GM21786 (cell line): ENCODE measurements at regions not wholly inside any gene's neighbourhood (a gene's known extent, or its start where the extent isn't known, plus 50 kb on each side); places are given as distances from the start of the nearest gene placed in this dataset.
"Not testable (repeated sequence)": the region's sequence is repeated elsewhere in the genome, so short reads cannot be mapped to it uniquely, and the experiment has no call there.

ENCODE experiments used
- ATAC-seq: cut with Tn5 transposase; IDR thresholded peaks from one replicate; pipeline ENCODE4 v1.9.1; 2021; ENCODE audit not compliant: unreplicated experiment

DNA sequence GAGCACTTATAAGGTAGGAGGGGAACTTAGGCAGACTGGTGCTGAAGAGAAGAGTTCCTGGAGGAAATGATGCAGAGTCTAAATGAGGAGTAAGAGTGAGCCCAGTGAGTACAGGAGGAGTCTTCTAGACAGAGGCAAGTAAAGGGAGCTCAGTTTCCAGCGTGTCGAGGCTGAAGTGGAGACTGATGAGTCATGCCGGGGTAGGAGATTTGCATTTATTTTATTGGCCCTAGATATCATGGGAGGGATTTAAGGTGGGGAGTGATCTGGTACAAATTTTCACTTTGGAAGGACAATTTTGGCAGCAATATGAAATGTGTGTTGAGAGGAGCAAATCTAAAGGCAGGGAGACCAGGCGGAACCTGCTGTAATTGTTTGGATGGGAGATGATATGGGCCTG is 157.5 kb downstream of the TTC8 start:
- no peak for ATAC-seq

DNA sequence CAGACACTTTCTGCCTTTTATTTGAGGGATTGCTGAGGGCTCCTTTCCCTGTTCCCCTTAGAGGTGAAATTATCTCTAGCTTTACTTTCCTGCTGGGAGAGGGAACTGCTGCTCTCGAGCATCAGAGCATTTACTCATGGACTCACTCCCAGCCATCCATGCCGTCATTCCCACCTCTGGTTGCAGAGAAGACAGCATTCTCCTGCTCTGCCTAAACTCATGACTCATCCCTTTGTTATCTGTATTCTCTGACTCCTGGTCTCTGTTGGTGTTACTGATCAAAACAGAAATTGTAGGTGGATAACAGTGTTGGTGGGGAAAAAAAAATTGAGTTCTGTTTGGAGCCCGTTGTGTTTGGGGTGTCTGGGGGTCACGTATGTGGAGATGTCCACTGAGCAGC is 159.3 kb downstream of the TTC8 start:
- no peak for ATAC-seq

DNA sequence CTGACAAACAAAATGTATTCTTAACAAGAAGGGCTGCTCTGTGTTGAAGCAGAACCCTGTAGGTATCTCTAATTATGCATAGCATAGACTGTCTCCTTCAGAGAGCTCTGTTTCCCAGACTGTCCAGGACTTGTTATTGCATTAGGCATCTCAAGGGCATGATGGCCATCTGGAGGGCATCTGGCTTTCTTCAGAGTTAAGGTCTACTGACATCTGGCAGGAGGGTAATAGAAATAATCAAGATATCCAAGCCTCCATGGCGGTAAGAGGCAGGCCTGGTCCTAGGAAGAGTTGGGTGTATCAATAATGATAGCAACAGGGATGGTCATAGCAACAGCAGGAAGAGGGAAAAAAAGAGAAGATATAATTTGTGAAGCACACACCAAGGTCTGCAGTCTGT is 161.2 kb downstream of the TTC8 start:
- ATAC-seq, result no peak

DNA sequence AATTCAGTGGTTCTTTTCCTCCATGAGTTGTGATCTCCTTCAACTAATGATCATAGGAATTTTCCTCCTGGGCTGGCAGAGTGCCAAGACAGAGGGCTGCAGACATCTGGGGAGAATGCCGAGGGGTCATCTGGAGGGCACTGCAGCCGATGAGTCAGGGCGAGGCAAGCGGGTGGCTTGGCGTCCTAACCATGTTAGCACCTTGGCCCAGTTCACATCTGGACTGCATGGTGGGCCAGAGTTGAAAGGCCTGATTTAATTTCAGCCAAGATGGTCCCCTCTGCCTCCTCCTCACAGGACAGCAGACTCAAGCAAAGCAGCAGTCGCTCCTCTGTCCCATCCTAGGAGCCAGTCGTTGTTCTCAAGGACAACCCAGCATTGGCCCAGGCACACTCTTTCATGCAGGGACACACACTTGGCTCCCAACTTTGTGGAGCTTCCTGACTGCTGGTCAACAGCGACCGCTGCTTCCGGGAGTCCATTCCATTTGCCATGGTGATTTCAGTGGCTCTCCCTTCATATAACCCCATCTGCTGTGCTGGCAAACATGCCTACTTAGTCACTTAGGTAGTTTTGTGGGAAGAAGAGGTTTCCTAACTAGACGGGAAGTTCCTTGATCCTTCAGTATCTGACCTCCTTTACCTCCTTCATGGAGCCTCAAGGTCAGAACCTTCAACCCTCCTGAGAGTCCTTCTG is 161.8 kb downstream of the TTC8 start:
- ATAC-seq, result no peak

DNA sequence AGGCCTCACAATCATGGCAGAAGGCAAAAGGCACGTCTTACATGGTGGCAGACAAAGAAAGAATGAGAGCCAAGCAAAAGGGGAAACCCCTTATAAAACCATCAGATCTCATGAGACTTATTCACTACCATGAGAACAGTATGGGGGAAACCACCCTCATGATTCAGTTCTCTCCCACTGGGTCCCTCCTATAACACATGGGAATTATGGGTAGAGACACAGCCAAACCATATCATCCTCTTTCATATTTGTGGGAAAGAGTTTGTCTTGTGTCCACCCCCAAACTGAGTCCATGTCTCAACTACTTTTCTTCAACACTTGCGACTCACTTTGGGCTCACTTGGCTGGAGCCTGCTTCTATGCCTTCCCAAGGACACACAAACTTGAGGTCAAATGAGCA is 162.5 kb downstream of the TTC8 start:
- ATAC-seq, result not testable (repeated sequence)

DNA sequence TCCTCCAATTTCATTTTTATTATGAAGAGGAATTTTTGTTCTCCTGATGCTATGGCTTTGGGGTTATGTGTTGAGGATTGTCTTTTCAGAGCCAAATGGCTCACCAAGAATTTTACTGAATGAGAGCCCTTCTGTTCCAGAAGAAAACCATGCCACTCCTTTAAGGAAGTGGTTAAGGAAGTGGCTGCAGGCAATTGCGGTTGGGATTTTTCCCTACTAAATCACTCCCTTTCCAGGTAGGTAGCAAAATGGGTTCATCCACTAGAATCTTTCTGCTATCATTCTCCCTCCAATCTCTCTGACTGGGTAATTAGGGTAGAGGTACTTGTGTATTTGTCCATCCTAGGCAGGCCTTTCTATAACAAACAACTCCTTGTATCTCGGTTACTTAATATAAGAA is 163.1 kb downstream of the TTC8 start:
- no peak for ATAC-seq

DNA sequence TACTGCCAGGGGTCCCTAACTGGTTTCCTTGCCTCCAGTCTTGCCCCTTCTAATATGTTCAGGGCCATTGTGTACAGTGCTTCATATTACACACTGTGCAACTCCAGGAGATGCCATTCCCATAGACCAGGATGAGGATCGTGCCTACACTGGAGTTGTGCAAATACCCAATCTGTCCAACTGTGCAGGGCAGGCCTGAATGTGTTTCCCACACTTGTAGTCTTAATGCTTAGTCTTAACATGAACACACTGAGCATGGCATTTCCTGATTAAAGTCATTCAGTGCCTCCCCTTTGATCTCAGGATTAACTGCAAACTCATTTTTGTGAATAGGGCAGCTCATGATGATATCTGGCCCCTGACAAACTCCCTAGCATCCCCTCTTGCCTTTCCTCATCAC is 165.5 kb downstream of the TTC8 start:
- ATAC-seq, result no peak

DNA sequence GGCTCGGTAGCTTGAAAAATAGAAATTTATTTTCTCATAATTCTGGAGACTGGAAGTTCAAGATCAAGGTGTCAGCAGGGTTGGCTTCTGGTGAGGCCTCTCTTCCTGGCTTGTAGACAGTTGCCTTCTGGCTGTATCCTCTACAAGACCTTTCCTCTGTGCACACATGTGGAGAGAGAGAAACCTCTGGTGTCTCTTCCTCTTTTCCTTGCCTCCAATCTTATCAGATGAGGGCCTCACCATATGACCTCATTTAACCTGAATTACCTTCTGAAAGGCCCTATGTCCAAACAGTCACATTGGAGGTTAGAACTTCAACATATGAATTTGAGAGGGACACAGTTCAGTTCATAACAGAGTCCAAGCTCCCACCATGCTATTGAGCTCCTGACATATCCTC is 166.4 kb downstream of the TTC8 start:
- no peak for ATAC-seq

DNA sequence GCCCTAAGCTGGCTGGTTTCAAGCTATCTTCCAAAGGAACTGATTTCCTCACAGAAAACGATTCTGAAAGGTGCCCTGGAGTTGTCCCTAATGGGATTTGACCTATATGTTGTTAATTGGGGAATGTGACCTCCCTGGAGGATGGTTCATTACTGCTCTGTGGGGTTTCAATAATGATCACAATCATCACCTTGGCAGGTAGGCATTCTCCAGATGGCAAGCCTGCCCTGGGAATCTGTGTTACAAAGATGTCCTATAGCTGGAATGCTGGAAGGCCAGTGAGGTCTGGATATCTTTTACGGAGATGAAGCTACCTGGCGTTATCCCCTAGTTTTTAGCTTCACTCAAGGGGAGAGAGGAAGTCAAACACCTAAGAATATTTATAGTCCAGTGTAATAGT is 167.6 kb downstream of the TTC8 start:
- ATAC-seq, result no peak

DNA sequence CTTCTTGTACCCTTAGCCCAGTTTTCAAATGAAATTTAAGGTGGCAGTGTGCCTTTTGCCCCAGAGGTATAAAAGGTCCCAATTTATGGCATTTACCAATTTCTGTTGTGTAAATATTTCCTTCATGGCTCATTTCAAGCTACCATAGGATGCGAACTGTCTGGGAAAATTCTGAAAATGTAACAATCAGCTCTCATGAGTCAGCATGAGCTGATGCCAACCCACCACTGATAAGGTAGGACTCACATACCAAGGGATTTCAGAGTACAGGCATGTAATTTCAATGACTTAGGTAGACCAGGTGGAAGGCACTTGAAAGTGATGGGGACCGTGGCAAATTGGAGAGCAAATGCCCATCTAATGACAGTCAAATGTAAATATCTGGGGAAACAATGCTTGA is 169.5 kb downstream of the TTC8 start:
- no peak for ATAC-seq

DNA sequence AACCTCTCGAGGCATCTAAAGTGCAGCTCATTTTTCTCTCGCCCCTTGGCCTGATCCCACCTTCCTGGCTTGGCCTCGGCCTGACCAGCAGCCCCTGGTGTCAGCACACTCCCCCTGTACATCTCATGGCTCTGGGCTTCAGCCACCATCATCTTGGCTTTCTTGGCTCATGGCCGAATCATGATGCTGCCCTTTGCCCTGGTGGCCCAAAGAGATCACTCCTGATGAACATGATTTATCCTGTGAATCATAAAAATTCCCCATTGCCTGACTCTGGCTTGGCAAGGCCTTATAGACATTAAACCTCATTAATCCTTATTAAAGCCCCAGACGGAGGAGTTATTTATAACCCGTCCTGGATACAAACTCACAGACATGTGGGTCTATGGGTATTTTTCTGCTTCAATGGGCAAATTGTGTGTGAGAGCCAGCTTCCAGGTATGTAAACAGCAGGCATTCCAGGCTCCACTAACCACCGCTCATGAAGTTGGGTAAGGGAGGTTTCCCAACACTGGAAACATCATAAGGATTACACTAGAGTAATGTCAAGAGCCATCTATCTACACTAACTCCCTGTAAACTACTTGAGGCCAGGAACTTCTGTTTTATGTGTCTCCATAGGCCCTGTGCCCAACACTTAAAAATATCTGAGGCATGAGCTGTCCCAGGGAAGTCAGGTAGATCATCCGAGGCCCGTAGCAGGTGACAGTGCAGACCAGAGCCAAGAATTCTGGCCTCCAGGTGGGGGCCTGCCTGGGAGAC is 171.2 kb downstream of the TTC8 start:
- no peak for ATAC-seq

DNA sequence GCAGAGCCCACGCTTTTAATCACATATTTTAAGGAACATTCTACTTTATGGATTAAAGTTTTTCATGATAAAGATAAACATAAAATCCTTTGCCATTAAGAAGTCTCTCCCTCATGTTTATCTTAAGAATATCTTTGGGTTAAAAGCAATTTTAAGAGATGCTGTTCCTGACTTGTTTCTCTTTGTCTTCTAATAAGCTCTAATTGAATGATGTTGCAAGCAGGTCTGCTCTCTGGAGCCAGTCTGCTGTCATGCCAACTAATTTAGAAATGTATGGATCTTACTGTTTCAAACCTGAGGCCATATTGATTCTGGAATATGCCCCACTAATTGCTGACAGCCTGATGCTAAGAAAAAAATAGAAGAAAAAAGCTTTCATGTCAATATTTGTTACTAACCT is 173.6 kb downstream of the TTC8 start:
- no peak for ATAC-seq

DNA sequence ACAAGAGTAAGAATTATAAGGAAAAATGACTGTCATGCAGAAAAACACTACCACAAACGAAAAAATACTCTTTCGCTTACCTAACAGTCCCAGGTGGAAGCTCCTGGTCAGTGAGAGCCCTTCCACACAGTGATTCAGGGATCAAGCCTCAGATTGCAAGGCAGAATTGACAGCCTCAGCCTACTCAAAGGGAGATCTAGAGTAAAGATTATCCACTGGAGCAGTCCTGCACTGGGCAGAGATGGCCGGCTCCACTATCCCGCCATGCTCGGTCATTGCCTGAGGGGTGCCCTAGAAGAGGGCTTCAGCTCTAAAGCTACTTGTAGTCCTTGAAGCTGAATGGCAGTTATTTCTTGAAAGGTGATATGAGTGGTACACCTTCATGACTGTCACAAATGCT is 174.7 kb downstream of the TTC8 start:
- ATAC-seq, result no peak

DNA sequence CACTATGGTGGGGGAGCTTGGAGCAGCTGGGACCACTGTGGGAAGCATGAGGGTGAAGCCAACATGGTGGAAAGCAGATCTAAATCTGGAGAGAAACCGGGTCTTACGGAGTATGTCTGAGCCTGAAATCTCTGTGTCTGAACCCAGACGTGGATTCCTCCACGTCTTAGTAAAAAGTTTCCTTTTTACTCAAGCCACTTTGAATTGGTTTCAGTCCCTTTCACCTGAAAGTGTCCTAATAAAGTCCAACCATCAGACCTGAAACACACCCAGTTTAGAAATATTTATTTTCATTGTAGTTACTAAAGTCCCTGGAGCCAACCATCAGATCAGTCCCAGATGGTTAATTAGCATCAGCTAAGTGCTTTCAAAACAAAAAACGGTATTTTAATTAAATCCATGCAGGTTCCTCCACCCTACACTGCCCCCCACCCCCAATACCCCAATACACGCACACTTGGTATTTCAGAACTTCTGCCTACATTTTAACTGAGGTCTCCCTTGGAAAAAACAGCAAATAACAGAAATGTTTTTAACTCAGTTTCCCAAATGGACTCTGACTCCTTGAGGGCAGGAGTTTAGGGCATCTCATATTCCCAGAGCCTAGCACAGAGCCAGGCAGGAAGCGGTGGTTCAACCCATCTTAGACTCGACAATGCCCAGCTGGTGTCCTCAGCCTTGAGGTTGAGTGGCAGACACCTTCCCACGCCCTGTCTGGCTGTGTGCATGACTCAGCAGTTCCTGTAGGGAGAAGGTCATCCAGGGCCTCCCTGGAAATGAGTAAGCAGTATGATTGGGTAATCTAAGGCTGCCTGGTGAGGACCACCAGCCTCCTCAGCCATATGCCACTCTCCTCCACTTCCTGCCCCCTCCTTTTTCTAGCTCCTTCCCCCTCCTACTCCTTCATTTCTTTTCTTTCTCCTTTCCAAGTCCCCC is 175.8 kb downstream of the TTC8 start:
- no peak for ATAC-seq

DNA sequence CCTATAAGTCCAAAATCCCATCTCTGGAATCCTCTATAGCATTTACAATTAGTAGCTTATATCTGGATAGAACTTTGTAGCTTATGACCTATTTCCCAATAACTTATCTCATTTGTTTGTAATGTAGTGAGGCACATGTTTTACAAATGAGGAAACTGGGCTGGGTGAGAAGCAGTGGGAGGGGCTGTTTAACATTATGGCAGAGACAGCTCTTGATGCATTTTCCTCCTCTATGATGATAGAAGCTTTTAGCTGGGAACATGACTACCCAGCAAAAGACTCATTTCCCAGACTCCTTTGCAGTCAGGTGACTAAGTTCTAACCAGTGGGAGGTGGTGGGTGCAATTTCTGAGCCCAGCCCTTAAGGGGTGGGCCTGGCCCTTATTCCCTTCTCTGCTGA is 179.7 kb downstream of the TTC8 start:
- no peak for ATAC-seq

DNA sequence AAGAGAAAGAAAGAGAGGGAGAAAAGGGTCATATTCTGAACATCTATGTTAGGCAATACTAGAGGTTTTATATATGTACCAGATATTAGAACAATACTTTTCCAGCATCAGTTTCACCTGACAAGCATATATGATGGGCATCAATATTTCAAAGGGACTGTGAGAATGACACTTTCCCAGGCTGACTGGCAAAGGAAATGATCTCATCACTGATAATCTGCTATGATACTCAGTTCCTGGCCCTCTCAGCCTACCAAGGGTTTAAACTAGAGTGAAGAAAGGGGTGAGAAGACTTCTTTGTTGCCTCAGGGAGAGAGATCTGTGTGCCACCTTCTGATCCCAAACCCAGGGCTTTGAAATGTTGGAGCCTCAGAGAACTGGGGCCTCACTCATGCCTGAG is 183.5 kb downstream of the TTC8 start:
- no peak for ATAC-seq

DNA sequence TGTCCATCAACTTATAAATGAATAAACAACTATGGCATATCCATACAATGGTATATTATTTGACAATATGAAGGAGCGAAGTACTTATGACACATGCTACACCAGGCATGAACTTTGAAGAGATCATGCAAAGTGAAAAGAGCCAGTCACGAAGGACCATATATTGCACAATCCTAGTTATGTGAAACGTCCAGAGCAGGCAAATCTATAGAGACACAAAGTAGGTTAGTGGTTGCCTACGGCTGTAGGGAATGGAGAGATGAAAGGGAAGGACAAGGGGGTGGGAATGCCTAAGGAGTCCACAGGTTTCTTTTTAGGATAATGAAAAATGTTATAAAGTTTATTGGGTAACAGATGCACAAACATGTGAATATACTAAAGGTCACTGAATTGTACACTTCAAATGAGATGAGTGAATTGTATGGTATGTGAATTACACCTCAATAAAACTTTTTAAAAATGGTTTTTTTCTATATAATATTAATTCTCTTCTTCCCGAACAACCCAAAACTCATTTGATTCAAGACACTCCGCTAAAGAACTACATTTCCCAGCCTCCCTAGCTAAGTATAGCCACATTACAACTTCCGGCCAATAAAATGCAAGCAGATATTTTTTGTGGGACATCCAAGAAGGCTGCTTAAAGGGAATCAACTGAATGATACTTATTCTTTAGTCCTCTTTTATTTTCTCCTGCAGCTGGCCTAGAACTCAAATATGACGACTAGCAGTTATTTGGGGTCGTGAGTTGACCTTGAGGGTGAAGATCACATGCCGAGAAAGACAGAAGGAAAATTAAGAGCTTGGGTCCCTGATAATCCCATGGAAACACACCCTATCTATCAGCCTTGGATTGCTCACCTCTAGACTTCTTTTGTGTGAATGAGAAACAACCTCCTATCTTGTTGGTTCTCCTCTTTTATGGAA is 187.2 kb downstream of the TTC8 start:
- no peak for ATAC-seq

DNA sequence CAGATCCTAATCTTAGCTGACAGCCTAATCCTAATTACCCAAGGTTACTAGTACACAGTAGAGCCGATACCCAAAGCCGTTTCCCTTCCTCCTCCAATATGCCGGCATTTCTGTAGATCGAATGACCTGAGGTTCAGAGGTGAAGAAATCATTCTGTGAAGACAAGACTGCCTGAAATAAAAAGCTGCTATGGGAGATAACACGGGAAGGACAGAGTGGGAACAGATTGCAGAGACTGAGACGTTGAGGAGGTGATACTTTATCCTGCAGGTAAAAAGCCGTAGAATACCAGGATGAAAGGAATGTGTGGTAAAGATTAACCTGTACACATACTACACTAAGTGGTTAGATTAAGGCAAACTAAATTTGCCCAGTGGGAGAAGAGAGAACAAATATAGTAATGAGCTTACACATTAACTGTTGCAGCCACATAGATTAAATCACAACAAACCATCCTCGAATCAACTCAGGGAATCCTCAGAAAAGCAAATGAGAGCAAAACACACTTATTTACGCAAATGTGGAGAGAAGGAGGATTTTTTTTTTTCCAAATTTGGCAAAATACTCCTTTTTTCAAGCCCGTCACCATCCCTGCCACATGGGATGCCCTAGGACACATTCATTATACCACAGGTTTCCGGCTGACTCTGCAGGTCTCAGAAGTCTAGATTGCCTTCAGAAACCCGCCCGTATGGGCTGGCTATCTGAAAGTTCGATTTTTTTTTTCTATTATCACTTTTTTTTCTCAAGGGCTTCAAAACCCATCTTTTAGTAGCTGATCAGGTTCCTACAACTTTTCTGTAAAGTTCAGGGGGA is 188.0 kb downstream of the TTC8 start:
- ATAC-seq, result no peak

DNA sequence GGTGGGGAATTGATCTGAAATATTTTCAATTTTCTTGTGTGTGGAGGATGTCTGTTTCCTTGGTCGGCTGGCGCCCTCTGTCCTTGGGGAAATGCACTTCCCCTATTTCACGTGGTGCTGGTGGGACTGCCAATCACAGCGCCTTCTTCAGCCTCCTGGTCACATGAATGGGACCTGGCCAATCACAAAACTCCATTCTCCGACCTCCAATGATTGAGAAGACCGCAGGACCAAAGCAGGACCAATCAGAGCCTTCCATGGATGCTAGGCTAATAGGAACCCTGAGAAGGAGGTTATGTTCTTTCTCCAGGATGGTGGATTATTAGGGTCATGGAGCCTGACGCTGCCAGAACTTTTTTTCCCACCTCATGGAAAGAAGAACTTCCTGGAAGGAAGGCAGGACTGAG is 188.7 kb downstream of the TTC8 start:
- no peak for ATAC-seq
